Nephron progenitor cell (in vitro differentiated cells): ENCODE measurements at regions not wholly inside any gene's neighbourhood (a gene's known extent, or its start where the extent isn't known, plus 50 kb on each side); places are given as distances from the start of the nearest gene placed in this dataset.

Experiments
- DNase-seq: peaks from one replicate; pipeline ENCODE4 v3.0.0; 2021
- H3K27ac Mint-ChIP-seq: 2 replicates; pipeline ENCODE4 v1.8.0; 2021; ENCODE audit warnings: mild to moderate bottlenecking, moderate library complexity, mixed read lengths
- H3K27me3 Mint-ChIP-seq: 2 replicates; pipeline ENCODE4 v1.8.0; 2021; ENCODE audit warnings: mild to moderate bottlenecking, low read depth, mixed read lengths; ENCODE audit not compliant: poor library complexity
- H3K36me3 Mint-ChIP-seq: 2 replicates; pipeline ENCODE4 v1.8.0; 2021; ENCODE audit warnings: low read depth, mixed read lengths
- H3K4me1 Mint-ChIP-seq: 2 replicates; pipeline ENCODE4 v1.8.0; 2021; ENCODE audit warnings: mixed read lengths
- H3K4me3 Mint-ChIP-seq: 2 replicates; pipeline ENCODE4 v1.8.0; 2021; ENCODE audit warnings: mild to moderate bottlenecking, moderate library complexity, mixed read lengths
- H3K9me3 Mint-ChIP-seq: 2 replicates; pipeline ENCODE4 v1.8.0; 2021; ENCODE audit warnings: mild to moderate bottlenecking, moderate library complexity, mixed read lengths
- CTCF ChIP-seq: fragments of 200-600 bp; sonication (generic); IDR thresholded peaks from 2 replicates; pipeline ENCODE4 v1.5.0; 2021; ENCODE audit warnings: antibody characterized with exemption

DNA sequence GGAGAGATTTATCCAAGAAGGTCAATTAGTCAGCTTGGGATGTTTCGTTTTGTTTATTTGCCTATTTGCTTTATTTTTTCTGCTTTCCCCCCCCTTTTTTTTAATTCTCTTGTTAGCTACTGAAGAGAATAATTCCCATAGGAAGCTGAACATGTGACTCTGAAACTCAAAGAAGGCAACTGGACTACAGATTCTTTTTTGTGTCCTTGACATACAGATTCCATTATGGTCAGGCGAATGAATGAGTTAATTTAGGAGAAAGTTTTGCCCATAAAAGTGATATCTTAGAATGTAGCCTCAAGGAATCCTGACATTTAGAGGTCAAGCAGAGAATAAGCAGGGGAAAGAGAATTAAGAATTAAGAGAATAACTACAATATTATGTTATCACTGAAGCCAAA is 514.2 kb upstream of the LINC00305 start:
- no peak for TF ChIP-seq CTCF
- H3K4me1 Mint-ChIP-seq: peaks cover 5% of the 10 kb centered on the region
- no peaks in the 10 kb centered on the region for H3K9me3 Mint-ChIP-seq
- no peak for DNase-seq
- no peak overlapping the region for H3K4me3 Mint-ChIP-seq
- peaks cover 4% of the 10 kb centered on the region for H3K27me3 Mint-ChIP-seq
- H3K27ac Mint-ChIP-seq: no peak overlapping the region
- H3K36me3 Mint-ChIP-seq: no peaks in the 10 kb centered on the region

- Mint-ChIP-seq H3K4me1 (peaks cover 5% of the 10 kb centered on the region), H3K36me3 (no peaks in the 10 kb centered on the region), H3K9me3 (no peaks in the 10 kb centered on the region), H3K4me3 (no peak overlapping the region), H3K27me3 (peaks cover 6% of the 10 kb centered on the region), H3K27ac (no peak overlapping the region)
- no peak for DNase-seq
- no peak for TF ChIP-seq CTCF
These were observed 510.3 kb upstream of the LINC00305 start for GRCh38 chr18:64659196-64659595.

- no peaks in the 10 kb centered on the region for H3K36me3 Mint-ChIP-seq
- no peak overlapping the region for H3K27ac Mint-ChIP-seq
- no peak for DNase-seq
- no peak for TF ChIP-seq CTCF
- H3K27me3 Mint-ChIP-seq: peaks cover 4% of the 10 kb centered on the region
- no peaks in the 10 kb centered on the region for H3K4me1 Mint-ChIP-seq
- no peak overlapping the region for H3K4me3 Mint-ChIP-seq
- no peaks in the 10 kb centered on the region for H3K9me3 Mint-ChIP-seq
These were observed 504.2 kb upstream of the LINC00305 start for GRCh38 chr18:64653068-64653467.

- TF ChIP-seq CTCF: no peak
- no peaks in the 10 kb centered on the region for H3K36me3 Mint-ChIP-seq
- H3K4me3 Mint-ChIP-seq: no peak overlapping the region
- no peaks in the 10 kb centered on the region for H3K9me3 Mint-ChIP-seq
- no peak for DNase-seq
- H3K27ac Mint-ChIP-seq: no peak overlapping the region
- H3K4me1 Mint-ChIP-seq: no peaks in the 10 kb centered on the region
- peaks cover 7% of the 10 kb centered on the region for H3K27me3 Mint-ChIP-seq
These were observed 501.2 kb upstream of the LINC00305 start for GRCh38 chr18:64650068-64650467.

GRCh38 chr18:64645753-64646152 is 496.9 kb upstream of the LINC00305 start:
- no peaks in the 10 kb centered on the region for H3K9me3 Mint-ChIP-seq
- no peak for DNase-seq
- H3K36me3 Mint-ChIP-seq: no peaks in the 10 kb centered on the region
- no peak overlapping the region for H3K4me3 Mint-ChIP-seq
- peaks cover 3% of the 10 kb centered on the region for H3K27me3 Mint-ChIP-seq
- TF ChIP-seq CTCF: no peak
- no peaks in the 10 kb centered on the region for H3K4me1 Mint-ChIP-seq
- H3K27ac Mint-ChIP-seq: no peak overlapping the region

GRCh38 chr18:64639536-64639935 is 490.6 kb upstream of the LINC00305 start:
- H3K4me3 Mint-ChIP-seq: no peak overlapping the region
- no peaks in the 10 kb centered on the region for H3K36me3 Mint-ChIP-seq
- H3K27ac Mint-ChIP-seq: no peak overlapping the region
- H3K27me3 Mint-ChIP-seq: no peaks in the 10 kb centered on the region
- no peak for TF ChIP-seq CTCF
- no peak for DNase-seq
- H3K9me3 Mint-ChIP-seq: no peaks in the 10 kb centered on the region
- no peaks in the 10 kb centered on the region for H3K4me1 Mint-ChIP-seq
